ENCODE measurements at regions not wholly inside any gene's neighbourhood (a gene's known extent, or its start where the extent isn't known, plus 50 kb on each side); places are given as distances from the start of the nearest gene placed in this dataset.

GRCh38 chr11:16456366-16456765 lies 100.0 kb upstream of the SOX6 start:
- TF ChIP-seq PAX5 (IDR thresholded peaks at IDR 0.05; ENCODE audit: insufficient read depth, low read length, severe bottlenecking): no peak
- TF ChIP-seq TAF1 (IDR thresholded peaks at IDR 0.05; ENCODE audit: low read depth, low read length): no peak
- no peak for TF ChIP-seq POLR2AphosphoS5 (IDR thresholded peaks at IDR 0.05; ENCODE audit: low read depth, low read length)
- TF ChIP-seq POU2F2 (IDR thresholded peaks at IDR 0.05; ENCODE audit: low read depth, low read length): no peak
- TF ChIP-seq POLR2A (IDR thresholded peaks at IDR 0.05; ENCODE audit: low read depth, low read length): no peak
- TF ChIP-seq SPI1 (IDR thresholded peaks at IDR 0.05; ENCODE audit: low read depth, low read length): no peak
- FAIRE-seq (no peak), DNase-seq (ENCODE audit: insufficient read length, low spot score) (no peak)

- TF ChIP-seq POLR2A (IDR thresholded peaks at IDR 0.05; ENCODE audit: low read depth, low read length): no peak
- no peak for TF ChIP-seq POLR2AphosphoS5 (IDR thresholded peaks at IDR 0.05; ENCODE audit: low read depth, low read length)
- no peak for TF ChIP-seq POU2F2 (IDR thresholded peaks at IDR 0.05; ENCODE audit: low read depth, low read length)
- TF ChIP-seq PAX5 (IDR thresholded peaks at IDR 0.05; ENCODE audit: insufficient read depth, low read length, severe bottlenecking): no peak
- no peak for TF ChIP-seq SPI1 (IDR thresholded peaks at IDR 0.05; ENCODE audit: low read depth, low read length)
- TF ChIP-seq TAF1 (IDR thresholded peaks at IDR 0.05; ENCODE audit: low read depth, low read length): no peak
- DNase-seq (ENCODE audit: insufficient read length, low spot score) (no peak), FAIRE-seq (no peak)
Observed at GRCh38 chr11:16454289-16454863, 98.0 kb upstream of the SOX6 start.

GRCh38 chr11:16448123-16448717 lies 91.9 kb upstream of the SOX6 start:
- TF ChIP-seq SPI1 (IDR thresholded peaks at IDR 0.05; ENCODE audit: low read depth, low read length) (no peak), PAX5 (IDR thresholded peaks at IDR 0.05; ENCODE audit: insufficient read depth, low read length, severe bottlenecking) (no peak), POLR2A (IDR thresholded peaks at IDR 0.05; ENCODE audit: low read depth, low read length) (no peak), POU2F2 (IDR thresholded peaks at IDR 0.05; ENCODE audit: low read depth, low read length) (no peak), POLR2AphosphoS5 (IDR thresholded peaks at IDR 0.05; ENCODE audit: low read depth, low read length) (no peak), TAF1 (IDR thresholded peaks at IDR 0.05; ENCODE audit: low read depth, low read length) (no peak)
- FAIRE-seq: no peak
- no peak for DNase-seq (ENCODE audit: insufficient read length, low spot score)

GRCh38 chr11:16441461-16441860 lies 85.1 kb upstream of the SOX6 start:
- no peak for DNase-seq (ENCODE audit: insufficient read length, low spot score)
- TF ChIP-seq PAX5 (IDR thresholded peaks at IDR 0.05; ENCODE audit: insufficient read depth, low read length, severe bottlenecking) (no peak), POLR2AphosphoS5 (IDR thresholded peaks at IDR 0.05; ENCODE audit: low read depth, low read length) (no peak)
- FAIRE-seq: no peak

- TF ChIP-seq POU2F2 (IDR thresholded peaks at IDR 0.05; ENCODE audit: low read depth, low read length) (no peak), PAX5 (IDR thresholded peaks at IDR 0.05; ENCODE audit: insufficient read depth, low read length, severe bottlenecking) (no peak), POLR2AphosphoS5 (IDR thresholded peaks at IDR 0.05; ENCODE audit: low read depth, low read length) (no peak), SPI1 (IDR thresholded peaks at IDR 0.05; ENCODE audit: low read depth, low read length) (no peak), POLR2A (IDR thresholded peaks at IDR 0.05; ENCODE audit: low read depth, low read length) (no peak), TAF1 (IDR thresholded peaks at IDR 0.05; ENCODE audit: low read depth, low read length) (no peak)
- FAIRE-seq (no peak), DNase-seq (ENCODE audit: insufficient read length, low spot score) (no peak)
Observed at GRCh38 chr11:16440136-16440535, 83.8 kb upstream of the SOX6 start.

GRCh38 chr11:16434036-16434435 lies 77.7 kb upstream of the SOX6 start:
- DNase-seq (ENCODE audit: insufficient read length, low spot score) (no peak), FAIRE-seq (no peak)
- no peak for TF ChIP-seq POU2F2 (IDR thresholded peaks at IDR 0.05; ENCODE audit: low read depth, low read length)
- TF ChIP-seq TAF1 (IDR thresholded peaks at IDR 0.05; ENCODE audit: low read depth, low read length): no peak
- no peak for TF ChIP-seq POLR2AphosphoS5 (IDR thresholded peaks at IDR 0.05; ENCODE audit: low read depth, low read length)
- TF ChIP-seq POLR2A (IDR thresholded peaks at IDR 0.05; ENCODE audit: low read depth, low read length): no peak
- no peak for TF ChIP-seq PAX5 (IDR thresholded peaks at IDR 0.05; ENCODE audit: insufficient read depth, low read length, severe bottlenecking)
- TF ChIP-seq SPI1 (IDR thresholded peaks at IDR 0.05; ENCODE audit: low read depth, low read length): no peak

- FAIRE-seq (no peak), DNase-seq (ENCODE audit: insufficient read length, low spot score) (no peak)
- TF ChIP-seq POLR2A (IDR thresholded peaks at IDR 0.05; ENCODE audit: low read depth, low read length) (no peak), POLR2AphosphoS5 (IDR thresholded peaks at IDR 0.05; ENCODE audit: low read depth, low read length) (no peak), POU2F2 (IDR thresholded peaks at IDR 0.05; ENCODE audit: low read depth, low read length) (no peak), SPI1 (IDR thresholded peaks at IDR 0.05; ENCODE audit: low read depth, low read length) (no peak), PAX5 (IDR thresholded peaks at IDR 0.05; ENCODE audit: insufficient read depth, low read length, severe bottlenecking) (no peak), TAF1 (IDR thresholded peaks at IDR 0.05; ENCODE audit: low read depth, low read length) (no peak)
Observed at GRCh38 chr11:16430674-16431073, 74.3 kb upstream of the SOX6 start.

- no peak for DNase-seq (ENCODE audit: insufficient read length, low spot score)
- TF ChIP-seq POLR2A (IDR thresholded peaks at IDR 0.05; ENCODE audit: low read depth, low read length) (no peak), SPI1 (IDR thresholded peaks at IDR 0.05; ENCODE audit: low read depth, low read length) (no peak), PAX5 (IDR thresholded peaks at IDR 0.05; ENCODE audit: insufficient read depth, low read length, severe bottlenecking) (no peak), POU2F2 (IDR thresholded peaks at IDR 0.05; ENCODE audit: low read depth, low read length) (no peak), POLR2AphosphoS5 (IDR thresholded peaks at IDR 0.05; ENCODE audit: low read depth, low read length) (no peak), TAF1 (IDR thresholded peaks at IDR 0.05; ENCODE audit: low read depth, low read length) (no peak)
- FAIRE-seq: no peak
Observed at GRCh38 chr11:16421826-16422225, 65.5 kb upstream of the SOX6 start.

- no peak for FAIRE-seq
Observed at GRCh38 chr11:16418428-16419097, 62.2 kb upstream of the SOX6 start.

More at GRCh38 chr11:16418428-16419097, 62.2 kb upstream of the SOX6 start:
- TF ChIP-seq POLR2AphosphoS5 (IDR thresholded peaks at IDR 0.05; ENCODE audit: low read depth, low read length) (no peak), POLR2A (IDR thresholded peaks at IDR 0.05; ENCODE audit: low read depth, low read length) (no peak), TAF1 (IDR thresholded peaks at IDR 0.05; ENCODE audit: low read depth, low read length) (no peak), PAX5 (IDR thresholded peaks at IDR 0.05; ENCODE audit: insufficient read depth, low read length, severe bottlenecking) (no peak), SPI1 (IDR thresholded peaks at IDR 0.05; ENCODE audit: low read depth, low read length) (no peak), POU2F2 (IDR thresholded peaks at IDR 0.05; ENCODE audit: low read depth, low read length) (no peak)
- DNase-seq (ENCODE audit: insufficient read length, low spot score): no peak
